Fibroblast of skin of left quadriceps (primary cell): ENCODE measurements at regions not wholly inside any gene's neighbourhood (a gene's known extent, or its start where the extent isn't known, plus 50 kb on each side); places are given as distances from the start of the nearest gene placed in this dataset.

Experiments used
- DNase-seq, 2 experiments: peaks; one replicate each; pipeline ENCODE4 v3.0.0-alpha.2; 2013; ENCODE audit warnings: low read depth in 2 of 2

DNA sequence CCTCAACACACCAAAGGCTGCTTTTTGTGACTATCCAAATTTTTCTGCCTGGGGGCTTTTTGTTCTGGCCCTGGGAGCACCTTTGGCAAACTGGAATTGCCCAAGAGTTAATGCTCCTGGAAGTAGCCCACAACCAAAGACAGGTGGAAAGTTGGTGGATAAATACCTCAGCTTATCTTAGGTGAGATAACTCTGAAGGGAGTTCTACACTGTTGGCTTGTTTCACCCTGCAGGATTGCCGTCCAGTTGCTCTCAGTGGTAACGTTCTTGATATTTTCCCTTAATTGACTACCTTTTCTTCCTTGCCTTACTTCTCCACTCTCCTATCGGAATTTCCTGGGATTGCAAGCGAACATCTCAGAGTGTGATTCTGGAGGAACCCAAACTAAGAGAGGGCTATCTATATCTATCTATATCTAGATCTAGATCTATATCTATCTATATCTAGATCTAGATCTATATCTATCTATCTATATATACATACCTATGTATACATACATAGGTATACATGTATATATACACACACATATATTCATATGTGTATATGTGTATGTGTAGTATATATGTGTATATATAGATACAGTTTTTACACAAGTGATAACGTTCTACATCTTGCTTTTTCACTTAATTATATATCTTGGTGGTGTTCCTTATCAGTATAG, 82.6 kb upstream of the DHX15 start:
- DNase-seq, result no peak

DNA sequence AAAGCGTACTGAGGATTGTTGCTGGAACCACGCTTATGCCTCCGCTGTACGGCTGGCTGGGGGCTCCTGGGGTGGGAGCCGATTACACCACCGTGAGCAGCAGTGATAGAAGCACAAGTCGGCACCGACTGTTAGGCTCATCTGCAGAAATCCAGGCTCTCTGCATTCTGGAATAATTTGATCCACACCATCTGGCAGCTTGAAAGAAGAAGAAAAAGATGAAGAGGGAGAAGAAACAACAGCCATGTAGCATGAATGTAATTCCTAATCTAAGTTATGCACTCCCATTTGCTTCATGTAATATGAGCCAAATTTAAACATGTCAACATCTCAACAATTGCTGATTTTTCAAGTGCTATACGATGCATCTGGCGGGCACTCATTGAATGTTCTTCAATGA, 84.6 kb upstream of the DHX15 start:
- DNase-seq, result no peak

DNA sequence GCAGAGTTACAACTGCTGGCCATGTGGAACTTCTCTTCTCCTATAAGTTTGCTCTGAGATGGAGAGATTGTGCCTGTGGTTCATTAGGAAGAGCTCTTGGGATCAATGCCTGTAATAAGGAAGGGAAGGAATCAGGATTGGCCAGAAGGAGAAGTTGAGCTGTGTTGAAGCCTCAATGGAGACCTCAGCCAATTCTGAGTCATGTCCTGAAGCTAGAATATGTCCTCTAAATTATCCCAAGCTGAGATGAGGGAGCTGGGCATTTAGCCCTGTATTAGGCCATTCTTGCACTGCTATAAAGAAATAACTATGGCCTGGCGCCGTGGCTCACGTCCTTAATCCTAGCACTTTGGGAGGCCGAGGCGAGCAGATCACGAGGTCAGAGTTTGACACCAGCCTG, 85.4 kb upstream of the DHX15 start:
- no peak for DNase-seq

DNA sequence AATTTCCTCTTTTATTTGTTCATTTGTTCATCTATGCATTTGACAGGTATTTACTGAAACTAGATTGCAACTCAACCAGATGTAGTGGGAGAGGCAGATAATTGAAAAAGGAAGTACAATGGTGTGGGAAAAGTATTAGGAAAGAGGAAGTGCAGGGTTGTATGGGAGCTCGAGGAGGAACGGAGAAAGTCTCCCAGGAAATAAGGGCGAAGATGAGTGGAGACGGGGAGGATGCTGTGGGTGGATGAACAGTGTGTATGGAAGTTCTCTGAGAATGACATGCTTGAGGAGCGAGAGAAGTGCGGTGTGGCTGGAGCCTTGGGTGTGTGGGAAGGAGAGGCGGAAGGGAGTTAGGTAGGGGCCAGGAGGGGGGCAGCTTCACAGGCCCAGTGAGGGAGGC, 87.5 kb upstream of the DHX15 start:
- no peak for DNase-seq

GRCh38 chr4:24672880-24673279, 88.5 kb upstream of the DHX15 start:
- no peak for DNase-seq

DNA sequence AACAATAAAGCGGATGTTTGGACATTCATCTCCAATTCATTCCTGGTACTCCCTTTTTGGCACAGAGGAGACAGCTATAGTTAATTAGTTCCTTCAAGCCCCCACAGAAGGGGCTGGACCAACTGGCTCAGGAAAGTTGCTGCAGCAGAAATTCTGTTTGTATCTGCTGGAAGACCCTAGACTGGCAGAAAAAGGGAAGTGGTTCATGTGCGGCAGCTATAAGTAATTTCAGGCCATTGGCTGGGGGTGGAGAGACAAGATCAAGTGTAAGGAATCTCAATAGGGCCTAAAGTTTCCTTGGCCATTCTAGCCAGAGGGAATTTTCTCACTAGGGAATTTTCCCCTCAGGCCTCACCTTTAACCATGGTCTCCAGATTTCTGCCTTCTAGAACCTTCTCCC, 89.9 kb upstream of the DHX15 start:
- DNase-seq, result no peak

- no peak for DNase-seq
Measured at GRCh38 chr4:24675721-24676389, 91.5 kb upstream of the DHX15 start.

- no peak for DNase-seq
Measured at GRCh38 chr4:24677909-24678308, 93.6 kb upstream of the DHX15 start.

DNA sequence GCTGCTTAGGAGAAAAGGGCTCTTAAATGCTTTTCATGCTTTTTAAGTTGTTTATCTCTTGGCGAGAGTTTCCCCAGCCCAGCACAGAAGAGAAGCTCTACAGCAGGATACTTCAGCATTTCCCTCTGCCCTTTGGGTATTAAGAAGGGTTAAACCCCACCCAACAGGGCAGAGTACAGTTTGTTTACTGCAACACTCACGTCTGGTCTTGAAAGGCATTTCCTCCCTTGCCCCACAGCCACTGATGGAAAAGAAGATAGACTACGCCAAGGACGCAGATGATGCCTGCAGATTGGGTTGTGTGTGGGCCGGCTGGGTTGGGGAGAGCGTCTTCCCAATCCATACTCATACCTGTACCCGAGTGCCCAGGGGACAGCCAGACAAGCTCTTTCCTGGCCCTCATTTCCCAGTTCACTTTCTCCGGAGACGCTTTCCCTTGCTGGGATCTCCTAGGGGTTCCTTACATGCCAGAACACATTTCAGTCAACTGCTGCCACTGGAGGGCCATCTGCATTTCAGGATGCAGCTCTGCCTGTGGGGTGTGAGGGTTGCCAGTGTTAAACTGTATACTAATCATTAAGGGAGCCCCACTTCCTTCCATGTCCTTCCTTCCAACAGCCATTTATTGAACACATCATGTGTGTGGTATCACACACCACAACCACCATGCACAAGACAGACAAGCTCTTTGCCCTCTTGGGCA, 96.5 kb upstream of the DHX15 start:
- no peak for DNase-seq

DNA sequence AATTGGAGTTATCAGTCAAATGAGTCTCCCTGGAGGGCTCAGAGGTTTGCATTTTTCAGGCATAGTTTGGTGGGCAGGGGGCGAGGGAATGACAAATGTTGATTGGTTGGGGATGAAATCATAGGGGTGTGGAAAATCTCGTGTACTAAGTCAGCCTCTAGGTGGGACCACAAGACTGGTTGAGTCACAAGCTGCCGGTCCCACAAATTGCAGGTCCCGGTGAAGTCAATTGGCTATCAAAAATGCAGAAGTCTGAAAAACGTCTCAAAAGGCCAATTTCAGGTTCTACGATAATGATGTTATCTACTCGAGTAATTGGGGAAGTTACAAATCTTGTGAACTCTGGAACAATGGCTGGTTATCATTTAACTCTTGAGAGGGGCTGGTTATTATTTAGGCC, 98.8 kb upstream of the DHX15 start:
- no peak for DNase-seq

GRCh38 chr4:24686866-24687692, 102.7 kb upstream of the DHX15 start:
- DNase-seq, result no peak

DNA sequence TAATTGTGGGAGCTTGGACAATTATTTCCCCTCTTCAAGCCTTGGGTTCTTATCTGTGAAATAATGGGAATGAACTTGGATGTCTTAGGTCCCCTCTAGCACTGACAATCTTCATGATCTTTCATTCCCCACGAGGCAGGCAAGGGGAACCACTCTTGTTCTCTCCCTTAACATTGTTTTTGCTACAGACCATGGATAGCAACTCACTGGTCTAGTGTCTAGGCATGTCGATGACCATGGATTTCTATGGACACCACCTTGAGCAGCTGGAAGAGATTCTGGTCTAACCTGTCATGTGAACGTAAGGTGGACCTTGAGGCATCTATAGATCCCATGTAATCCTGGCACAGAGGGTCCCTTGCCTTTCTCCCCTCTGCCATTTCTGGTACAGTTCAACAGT, 104.1 kb upstream of the DHX15 start:
- DNase-seq, result no peak

DNA sequence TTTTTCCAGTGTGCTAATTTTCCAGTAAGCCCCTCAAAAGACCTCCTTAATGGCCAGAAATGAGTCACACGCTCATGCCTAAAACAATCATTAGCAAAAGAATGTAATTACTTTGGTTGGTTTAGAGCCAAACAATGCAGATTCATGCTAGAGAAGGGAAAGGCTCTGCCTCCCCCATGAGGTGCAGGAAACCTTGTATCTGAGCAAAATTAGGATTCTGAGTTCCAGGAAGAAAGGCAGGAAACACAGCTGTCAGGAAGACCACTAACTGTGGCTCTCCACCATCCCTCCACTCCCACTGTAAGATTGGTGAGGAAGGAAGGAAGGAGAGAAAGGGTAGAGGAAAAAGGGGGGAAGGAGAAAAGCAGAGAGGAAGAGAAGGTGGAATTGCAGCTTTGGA, 104.9 kb upstream of the DHX15 start:
- DNase-seq, result no peak

- DNase-seq, result no peak
Measured at GRCh38 chr4:24690436-24690835, 104.9 kb upstream of the SOD3 start.

DNA sequence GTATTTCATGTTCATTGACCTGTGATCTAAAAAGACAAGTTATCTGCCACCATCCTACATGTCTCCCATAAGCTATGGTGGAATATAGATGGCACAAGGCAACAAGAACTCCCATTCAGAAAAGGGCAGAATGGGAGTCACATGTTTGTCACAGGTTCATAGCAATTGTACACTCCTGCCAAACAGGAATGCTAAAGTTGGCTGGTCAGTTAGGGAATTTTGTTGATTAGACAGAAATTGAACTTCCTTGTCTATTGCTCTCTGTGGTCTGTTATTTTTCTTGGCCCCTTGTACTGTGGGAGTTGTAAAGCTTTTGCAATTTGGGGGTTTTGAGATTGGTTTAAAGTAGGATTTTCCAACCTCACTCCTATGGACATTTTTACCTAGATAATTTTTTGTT, 101.7 kb upstream of the SOD3 start:
- DNase-seq, result no peak

DNA sequence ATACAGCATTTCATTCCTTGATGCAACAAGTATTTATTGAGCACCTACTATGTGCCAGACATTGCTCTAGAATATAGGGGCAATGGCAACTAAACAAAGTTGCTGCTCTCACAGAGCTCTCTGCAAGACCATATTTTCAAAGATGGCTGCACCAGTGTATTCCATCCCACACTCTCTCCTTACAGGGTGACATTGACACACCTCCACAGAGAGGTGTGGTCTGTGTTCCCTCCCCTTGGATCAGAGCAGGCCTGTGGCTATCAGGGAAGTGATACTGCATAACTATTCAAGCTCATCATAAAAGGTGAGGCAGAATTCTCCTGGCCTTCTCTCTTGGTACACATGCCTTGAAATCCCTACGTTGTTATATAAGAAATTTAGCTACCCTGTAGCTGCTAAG, 95.3 kb upstream of the SOD3 start:
- DNase-seq, result no peak

- DNase-seq, result no peak
Measured at GRCh38 chr4:24701683-24702082, 93.7 kb upstream of the SOD3 start.

DNA sequence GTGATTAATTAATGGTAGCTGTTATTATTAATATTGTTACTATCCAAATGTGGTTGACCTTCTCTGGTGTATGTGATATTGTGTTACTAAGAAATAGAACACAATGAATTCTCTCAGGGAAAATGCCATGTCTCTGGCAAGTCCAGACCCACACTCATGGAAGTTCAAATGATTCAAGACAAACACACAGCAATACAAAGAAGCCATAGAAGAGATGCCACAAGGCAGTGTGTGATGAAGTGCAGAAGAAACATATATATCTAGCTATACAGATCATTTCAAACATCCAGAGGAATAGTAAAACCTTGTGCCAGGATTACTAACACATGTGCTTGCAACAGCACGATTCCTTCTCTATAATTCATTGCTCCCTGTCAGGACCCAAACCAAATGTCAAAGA, 93.1 kb upstream of the SOD3 start:
- DNase-seq, result no peak

DNA sequence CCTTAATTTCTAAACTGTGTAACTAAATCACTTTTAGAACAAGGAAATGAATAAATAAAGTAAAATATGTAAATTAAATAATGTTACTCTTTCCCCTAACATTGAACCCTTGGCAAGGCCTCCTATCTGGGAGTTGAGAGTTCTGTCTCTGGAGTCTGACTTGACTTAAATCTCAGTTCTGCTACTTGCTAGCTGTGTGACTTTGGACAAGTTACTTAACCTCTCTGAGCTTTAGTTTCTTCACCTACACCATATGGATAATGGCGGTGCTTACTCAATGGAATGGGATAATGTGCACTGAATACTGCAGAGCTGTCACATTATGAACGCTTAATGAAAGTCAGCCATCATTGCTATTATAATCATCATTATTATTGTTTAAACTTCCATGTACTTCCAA, 92.1 kb upstream of the SOD3 start:
- no peak for DNase-seq

GRCh38 chr4:24704149-24704548, 91.2 kb upstream of the SOD3 start:
- no peak for DNase-seq

- no peak for DNase-seq
Measured at GRCh38 chr4:24705016-24705753, 90.2 kb upstream of the SOD3 start.

DNA sequence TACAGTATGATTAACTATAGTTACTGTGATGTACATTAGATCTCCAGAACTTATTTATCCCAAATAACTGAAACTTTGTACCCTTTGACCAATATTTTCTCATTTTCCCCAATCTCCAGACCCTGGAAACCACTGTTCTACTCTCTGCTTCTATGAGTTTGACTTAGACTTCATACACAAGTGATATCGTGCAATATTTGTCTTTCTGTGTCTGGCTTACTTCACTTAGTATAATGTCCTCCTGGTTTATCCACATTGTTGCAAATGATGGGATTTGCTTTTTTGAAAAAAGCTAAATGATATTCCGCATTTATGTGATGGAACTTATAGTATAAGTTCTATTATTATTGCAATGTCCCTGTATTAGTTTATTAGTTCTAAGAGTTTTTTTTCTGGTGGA, 81.8 kb upstream of the SOD3 start:
- DNase-seq, result no peak
